ENCODE measurements at regions not wholly inside any gene's neighbourhood (a gene's known extent, or its start where the extent isn't known, plus 50 kb on each side); places are given as distances from the start of the nearest gene placed in this dataset.

DNA sequence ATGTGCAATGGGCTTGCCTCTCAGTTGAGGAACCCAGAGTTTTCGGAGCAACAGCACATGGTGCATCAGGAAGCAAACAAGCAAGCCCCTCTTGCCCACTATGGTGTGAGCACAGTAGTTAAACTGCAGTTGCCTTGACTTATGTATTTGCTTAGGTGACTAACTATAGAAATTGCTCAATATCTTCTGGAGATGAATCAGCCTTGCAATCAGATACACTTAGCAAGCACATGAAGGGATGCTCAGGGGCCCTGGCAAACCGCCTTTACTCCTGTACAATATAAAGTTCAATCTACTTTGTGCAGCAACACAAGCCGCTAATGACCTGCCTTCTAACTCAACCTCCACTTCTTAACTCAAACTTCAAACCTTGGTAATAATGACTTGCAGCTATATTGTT is 581.7 kb upstream of the RIOK2 start:
- Histone ChIP-seq H3K4me1 (no peaks in the 10 kb centered on the region), H3K36me3 (no peaks in the 10 kb centered on the region), H3K27ac (no peak overlapping the region), H3K4me3 (no peak overlapping the region), H3K27me3 (no peaks in the 10 kb centered on the region), H3K9me3 (peaks cover 0 to 5% (median 0%) of the 10 kb centered on the region in 11 donors)
- TF ChIP-seq, protein P1, sequence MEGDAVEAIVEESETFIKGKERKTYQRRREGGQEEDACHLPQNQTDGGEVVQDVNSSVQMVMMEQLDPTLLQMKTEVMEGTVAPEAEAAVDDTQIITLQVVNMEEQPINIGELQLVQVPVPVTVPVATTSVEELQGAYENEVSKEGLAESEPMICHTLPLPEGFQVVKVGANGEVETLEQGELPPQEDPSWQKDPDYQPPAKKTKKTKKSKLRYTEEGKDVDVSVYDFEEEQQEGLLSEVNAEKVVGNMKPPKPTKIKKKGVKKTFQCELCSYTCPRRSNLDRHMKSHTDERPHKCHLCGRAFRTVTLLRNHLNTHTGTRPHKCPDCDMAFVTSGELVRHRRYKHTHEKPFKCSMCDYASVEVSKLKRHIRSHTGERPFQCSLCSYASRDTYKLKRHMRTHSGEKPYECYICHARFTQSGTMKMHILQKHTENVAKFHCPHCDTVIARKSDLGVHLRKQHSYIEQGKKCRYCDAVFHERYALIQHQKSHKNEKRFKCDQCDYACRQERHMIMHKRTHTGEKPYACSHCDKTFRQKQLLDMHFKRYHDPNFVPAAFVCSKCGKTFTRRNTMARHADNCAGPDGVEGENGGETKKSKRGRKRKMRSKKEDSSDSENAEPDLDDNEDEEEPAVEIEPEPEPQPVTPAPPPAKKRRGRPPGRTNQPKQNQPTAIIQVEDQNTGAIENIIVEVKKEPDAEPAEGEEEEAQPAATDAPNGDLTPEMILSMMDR (IDR thresholded peaks at IDR 0.05) = no peak
- ATAC-seq = no peak
- intact Hi-C loops (cut with DNase I) = no loop called here
- no peak for DNase-seq
- WGBS, 2 donors = 84 to 93% methylated on average over 3 of the region's 3 CpGs

DNA sequence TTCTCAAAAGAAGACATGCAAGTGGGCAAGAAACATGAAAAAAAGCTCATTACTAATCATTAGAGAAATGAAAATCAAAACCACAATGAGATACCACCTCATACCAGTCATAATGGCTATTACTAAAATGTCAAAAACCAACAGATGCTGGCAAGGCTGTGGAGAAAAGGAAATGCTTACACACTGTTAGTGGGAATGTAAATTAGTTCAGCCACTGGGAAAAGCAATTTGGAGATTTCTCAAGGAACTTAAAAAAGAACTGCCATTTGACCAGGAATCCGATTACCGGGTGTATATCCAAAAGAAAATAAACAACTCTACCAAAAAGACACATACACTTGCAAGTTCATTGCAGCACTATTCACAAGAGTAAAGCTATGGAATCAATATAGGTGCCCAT is 595.4 kb upstream of the RIOK2 start:
- TF ChIP-seq, protein P1 (IDR thresholded peaks at IDR 0.05) = no peak
- Histone ChIP-seq H3K27ac (no peak overlapping the region), H3K4me3 (no peak overlapping the region), H3K27me3 (no peaks in the 10 kb centered on the region), H3K9me3 (peaks cover 0 to 27% (median 0%) of the 10 kb centered on the region in 11 donors), H3K36me3 (no peaks in the 10 kb centered on the region), H3K4me1 (no peaks in the 10 kb centered on the region)
- ATAC-seq (no peak), DNase-seq (no peak)
- WGBS, 2 donors = 88 to 90% methylated on average over 2 of the region's 2 CpGs
- intact Hi-C loops (cut with DNase I) = no loop called here

DNA sequence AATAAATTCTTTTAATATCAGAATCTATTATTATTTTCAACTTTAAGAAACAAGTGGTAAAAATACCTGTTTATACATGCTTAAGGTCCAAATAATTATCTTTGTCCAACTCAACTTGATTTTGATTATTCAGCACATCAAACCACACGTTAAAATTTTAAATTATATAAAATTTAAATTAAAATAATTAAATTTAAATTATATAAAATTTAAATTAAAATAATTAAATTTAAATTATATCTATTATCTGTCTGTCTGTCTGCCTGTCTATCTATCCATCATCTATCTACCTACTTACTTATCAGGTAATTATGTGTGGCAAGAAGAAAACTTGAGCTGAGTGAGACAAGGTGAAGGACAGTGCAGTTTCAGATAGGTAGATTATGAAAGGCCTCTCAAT is 605.3 kb upstream of the RIOK2 start:
- Histone ChIP-seq H3K27me3 (no peaks in the 10 kb centered on the region), H3K4me1 (no peaks in the 10 kb centered on the region), H3K9me3 (peaks cover 0 to 4% (median 0%) of the 10 kb centered on the region in 11 donors), H3K4me3 (no peak overlapping the region), H3K36me3 (no peaks in the 10 kb centered on the region), H3K27ac (no peak overlapping the region)
- ATAC-seq = no peak
- intact Hi-C loops (cut with DNase I) = no loop called here
- TF ChIP-seq, protein P1 (IDR thresholded peaks at IDR 0.05) = no peak
- DNase-seq = no peak
- 88 to 90% methylated on average over 1 of the region's 1 CpG for WGBS, 2 donors

DNA sequence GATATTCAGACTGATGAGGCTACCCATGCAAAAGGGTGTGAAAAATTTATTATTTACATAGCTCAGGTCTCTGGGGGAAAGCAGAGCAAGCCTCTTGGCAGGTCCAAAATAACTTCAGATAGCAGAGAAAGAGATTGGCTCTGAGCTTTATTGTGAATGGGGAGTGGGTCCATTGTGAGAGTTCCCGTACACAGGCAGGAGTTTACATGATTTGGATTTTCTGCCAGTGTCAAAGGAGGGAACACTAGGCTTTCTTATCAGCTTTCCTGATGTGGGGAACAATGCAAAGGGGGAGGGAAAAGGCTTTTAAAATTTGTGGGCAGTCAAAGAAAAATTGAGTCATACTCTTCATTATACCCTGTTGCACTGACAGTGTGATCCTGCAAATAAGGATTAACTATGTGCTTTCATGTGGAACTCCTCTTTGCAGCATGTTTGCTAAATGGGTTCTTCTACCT is 615.0 kb upstream of the RIOK2 start:
- Histone ChIP-seq H3K4me3 (no peak overlapping the region), H3K36me3 (no peaks in the 10 kb centered on the region), H3K27me3 (no peaks in the 10 kb centered on the region), H3K27ac (no peak overlapping the region), H3K4me1 (no peaks in the 10 kb centered on the region), H3K9me3 (peaks cover 0 to 12% (median 0%) of the 10 kb centered on the region in 11 donors)
- no peak for ATAC-seq
- TF ChIP-seq, protein P1 (IDR thresholded peaks at IDR 0.05) = no peak
- DNase-seq = no peak
- intact Hi-C loops (cut with DNase I) = no loop called here
- 26 to 27% methylated on average over 1 of the region's 1 CpG for WGBS, 2 donors
